Activated CD4-positive, alpha-beta T cell treated with anti-CD3 and anti-CD28 coated beads for 24 hours (primary cell): ENCODE measurements at regions not wholly inside any gene's neighbourhood (a gene's known extent, or its start where the extent isn't known, plus 50 kb on each side); places are given as distances from the start of the nearest gene placed in this dataset.
"Not testable (repeated sequence)": the region's sequence is repeated elsewhere in the genome, so short reads cannot be mapped to it uniquely, and the experiment has no call there.

ENCODE experiments used
- DNase-seq, 2 donors: peaks; one replicate each; pipeline ENCODE4 v3.0.0-alpha.2; 2020; ENCODE audit warnings: low read depth in 2 of 2

DNA sequence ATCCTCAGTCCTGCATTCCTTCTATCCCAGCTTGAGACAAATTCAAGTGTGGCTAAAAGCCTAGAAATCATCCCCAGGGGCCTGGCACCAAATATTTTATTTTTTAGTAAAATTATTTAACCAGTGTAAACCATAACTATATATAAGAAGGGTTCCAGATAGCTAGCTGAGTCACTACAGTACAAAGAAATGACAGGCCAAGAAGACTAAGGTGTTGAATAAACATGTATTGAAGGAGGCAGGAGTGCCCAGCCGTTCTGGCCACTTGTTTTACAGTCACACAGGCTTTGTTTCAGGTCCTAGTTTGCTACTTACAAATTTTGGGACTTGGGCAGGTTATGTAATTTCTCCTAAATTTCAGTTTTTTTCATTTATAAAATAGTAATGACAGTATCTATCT lies 225.9 kb upstream of the PITX2 start:
- no peak for DNase-seq

DNA sequence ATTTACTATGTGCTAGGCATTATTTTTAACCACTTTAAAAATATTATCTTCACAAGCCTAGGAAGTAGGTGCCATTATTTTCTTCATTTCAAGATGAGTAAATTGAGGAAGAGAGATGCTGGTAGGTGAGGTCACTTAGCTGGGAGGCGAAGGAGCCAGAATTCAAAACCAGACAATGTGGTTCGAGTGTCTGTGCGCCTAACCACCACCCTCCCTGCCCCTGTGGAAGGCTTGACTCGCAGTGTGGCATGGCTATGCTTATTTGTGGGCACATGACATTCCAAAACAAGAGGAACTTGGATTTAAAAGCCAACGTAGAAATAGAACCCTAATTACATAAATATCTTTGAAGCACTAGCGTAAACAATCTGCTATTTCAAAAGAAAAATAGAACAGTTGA lies 226.6 kb upstream of the PITX2 start:
- DNase-seq = no peak

DNA sequence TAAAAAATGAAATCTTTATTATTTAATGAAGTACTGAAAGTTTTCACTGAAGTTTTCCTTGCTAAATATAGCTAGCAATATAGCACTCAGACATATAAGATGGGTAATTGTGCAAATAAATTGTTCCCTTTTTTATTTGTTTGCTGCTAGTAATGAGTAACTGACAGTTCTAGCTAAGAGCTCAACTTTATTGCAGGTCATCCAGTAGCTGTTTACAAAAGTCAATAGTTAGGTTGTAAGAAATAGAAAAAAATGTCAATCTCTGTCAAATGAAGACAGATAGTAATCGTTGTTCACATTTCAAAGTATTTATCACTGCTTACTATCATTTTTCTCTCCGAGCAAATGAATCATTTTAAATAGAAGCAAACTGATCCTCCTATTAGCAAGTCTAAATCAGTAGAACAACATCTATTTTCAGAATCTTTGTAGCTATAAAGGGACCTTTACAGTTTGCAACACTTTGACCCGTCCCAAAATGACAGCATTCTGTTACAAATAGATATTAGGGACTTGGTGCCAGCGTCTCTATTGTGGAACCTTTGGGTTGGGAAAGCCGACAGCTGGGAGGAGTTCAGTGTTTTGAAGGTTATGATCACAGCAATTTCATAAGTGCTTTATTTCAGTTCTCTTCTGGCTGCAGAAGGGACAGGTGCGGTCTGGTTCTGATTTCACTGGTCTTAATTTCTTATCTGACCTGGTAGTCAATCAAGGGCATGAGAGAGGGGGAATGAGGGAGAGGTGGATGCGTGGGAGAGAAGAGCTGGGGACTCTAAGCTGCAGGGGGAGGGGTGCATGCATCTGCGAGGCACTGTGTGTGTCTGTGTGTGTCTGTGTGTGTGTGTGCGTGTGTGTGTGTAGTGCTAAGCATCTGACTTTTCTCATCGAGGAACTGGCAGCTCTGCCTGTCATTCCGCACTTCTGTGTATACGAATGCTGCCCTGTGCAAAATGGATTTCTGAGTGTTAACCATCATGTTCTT lies 227.9 kb upstream of the PITX2 start:
- DNase-seq = no peak

DNA sequence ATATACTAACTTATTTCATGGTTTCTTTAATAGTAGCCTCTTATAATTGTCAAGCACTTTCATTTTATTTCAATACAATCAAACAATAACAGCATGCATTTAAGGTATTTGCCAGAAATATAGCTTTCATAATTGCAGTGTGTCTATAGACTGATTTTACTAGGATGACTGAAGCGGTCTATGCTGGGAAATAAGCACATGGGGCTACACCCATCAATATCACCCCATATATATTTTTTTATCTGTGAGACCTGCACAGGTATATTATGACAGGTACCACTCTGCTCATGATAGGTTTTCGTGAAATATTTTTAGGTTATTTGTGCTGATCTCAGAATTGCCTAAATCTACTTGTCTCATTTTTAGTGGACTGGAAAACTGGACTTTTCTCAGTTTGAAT lies 229.1 kb upstream of the PITX2 start:
- DNase-seq = no peak

DNA sequence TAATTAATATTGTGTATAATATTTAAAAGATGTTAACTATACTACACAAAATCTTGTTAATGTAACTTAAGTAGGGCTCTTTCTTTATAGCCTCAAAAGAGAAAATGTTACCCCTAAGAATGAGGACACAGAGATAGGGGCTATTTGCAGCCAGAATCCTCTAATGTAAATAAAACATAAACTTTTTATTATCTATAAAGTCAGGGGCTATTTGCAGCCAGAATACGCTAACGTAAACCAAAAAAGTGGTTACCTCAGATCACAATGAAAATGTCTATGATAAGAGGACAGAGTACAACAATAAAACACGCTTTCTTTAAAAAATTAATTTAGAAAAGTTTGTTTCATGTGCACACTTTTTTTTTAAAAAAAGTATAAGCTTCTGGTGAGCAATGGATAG lies 229.9 kb upstream of the PITX2 start:
- no peak for DNase-seq

DNA sequence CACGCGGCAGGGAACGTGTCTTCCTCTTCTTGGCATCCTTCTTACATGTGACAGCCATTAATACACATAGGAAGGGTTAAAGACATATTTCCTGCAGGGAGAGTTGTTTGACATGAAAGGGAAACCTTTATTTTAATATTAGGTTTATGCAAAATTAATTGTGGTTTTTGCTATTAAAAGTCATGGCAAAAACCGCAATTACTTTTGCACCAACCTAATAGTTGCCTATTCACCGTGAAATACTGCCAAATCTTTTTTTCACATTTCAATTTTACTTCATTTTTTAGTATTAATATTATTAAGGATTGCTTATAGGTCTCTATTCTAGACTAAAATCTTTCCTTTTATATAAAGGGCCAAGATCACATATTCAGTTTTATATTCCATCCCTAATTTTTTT lies 230.4 kb upstream of the PITX2 start:
- DNase-seq = no peak

DNA sequence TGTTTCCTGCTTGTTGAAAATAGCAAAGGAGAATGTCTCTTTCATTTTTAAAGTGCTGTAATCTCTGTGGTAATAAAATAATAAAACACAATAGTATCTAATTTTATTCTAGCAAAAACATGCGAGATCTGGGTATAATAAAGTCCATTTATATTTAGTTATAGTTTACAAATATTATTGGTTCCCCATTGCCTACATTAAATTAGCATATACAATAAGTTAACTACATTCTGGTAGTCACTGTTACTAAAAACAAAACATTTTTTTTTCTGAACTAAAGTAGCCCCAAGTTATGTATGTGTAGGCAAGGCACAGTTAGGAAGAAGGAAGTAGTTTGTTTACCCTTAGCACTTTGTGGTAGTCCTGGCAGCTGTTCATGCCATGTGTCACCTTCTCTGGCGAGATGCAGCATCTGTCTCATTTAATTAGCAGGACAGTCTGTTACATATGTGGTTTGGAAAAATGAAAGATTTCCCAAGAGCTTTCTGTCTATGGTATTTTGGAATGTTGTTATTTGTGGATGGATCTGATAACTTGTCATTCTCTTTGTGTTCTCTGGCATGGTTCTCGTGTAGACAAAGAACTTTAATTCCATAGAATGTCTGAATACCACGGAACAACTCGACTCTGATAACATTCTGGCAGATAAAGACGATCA lies 231.3 kb upstream of the PITX2 start:
- DNase-seq = no peak

DNA sequence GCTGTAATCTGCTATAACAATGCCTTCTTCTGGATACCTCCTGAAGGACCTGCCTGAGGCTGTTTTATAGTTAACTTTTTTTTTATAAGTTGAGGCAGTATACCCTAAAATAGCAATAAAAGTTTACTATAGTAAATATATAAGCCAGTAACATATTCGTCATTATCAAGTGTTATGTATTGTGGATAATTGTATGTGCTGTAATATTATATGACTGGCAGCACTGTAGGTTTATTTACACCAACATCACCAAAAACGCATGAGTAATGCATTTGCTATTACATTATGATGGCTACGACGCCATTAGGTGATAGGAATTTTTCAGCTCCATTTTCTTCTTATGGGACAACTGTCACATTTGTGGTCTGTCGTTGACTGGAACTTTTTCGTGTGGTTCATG lies 237.2 kb upstream of the PITX2 start:
- no peak for DNase-seq

DNA sequence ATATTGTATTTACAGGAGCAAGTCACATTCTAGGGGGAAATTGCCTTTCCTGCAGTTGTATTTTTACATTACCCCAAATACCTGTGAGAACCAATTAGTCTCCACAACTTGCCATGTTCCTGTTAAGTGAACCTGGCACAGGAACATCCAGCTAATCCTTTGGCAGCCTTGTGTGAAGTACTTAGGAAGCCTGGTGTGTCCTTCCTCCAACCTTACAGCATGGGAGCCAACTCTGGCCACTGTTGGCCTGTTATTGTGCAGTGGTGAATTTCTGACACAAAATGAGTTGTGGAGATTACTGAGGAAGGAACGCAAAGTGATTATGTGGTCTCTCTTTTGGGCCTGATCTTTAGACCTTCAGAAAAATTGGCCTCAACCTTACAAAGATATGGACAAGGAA lies 238.0 kb upstream of the PITX2 start:
- DNase-seq = no peak

DNA sequence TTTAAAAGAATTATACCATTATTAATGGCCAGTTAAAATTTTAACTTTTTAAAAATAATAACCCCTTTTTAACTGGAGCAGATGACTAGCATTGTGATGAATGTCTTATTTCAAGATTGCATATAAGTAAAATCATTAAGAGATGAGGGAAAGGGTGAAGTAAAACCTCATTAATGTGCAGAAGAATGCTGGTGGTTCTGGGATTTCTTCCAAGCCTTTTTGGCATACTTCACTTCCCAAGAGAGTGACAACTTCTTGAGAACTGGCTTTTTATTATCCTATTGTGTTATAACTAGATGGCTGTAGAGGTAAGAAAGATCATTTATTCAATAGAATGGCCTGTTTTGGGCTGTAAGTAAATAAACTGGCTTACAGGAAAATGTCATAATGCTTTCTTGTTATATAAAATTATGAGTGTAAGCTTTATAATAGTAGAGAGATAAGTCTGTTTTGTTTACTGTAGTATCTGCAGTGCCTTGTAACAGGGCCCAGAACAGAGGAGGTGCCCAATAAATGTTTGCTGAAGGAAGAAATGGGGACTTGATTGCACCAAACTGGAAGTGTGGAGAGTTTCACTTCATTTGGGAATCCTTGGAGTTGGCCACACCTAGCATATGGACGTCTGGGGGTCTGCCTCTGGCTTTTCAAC lies 242.9 kb upstream of the PITX2 start:
- no peak for DNase-seq

DNA sequence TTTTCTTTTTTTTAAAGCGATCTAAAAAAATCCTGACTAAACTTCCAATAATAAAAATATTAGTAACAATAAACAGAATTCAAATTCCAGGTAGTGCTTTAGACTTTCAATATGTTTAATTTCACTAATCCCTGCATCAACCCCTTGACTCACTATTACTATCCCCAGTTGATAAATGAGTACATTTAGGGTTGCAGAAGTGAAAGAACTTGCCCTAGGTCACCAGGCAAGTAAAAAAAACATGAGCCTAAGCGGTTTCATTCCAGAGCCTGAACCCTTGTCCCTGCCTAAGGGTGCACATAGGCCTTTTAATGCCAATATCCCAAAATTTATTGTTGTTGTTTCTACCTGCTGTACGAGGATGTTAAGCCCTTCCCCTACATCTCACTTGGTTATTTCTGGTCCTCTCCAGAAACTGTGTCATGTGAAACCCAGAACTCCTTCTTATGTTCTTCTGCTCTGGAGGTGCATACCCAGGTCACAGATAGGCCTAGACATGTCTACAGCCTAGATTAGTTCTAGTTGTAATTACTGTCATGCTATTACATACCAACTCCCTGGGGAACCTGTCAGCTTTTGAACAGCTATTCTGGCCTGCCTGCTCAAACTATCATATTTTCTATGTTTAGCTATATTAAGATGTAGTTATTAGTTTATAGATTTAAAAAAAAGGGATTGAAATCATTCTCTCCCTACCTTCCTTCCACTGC lies 244.5 kb upstream of the PITX2 start:
- DNase-seq = no peak

DNA sequence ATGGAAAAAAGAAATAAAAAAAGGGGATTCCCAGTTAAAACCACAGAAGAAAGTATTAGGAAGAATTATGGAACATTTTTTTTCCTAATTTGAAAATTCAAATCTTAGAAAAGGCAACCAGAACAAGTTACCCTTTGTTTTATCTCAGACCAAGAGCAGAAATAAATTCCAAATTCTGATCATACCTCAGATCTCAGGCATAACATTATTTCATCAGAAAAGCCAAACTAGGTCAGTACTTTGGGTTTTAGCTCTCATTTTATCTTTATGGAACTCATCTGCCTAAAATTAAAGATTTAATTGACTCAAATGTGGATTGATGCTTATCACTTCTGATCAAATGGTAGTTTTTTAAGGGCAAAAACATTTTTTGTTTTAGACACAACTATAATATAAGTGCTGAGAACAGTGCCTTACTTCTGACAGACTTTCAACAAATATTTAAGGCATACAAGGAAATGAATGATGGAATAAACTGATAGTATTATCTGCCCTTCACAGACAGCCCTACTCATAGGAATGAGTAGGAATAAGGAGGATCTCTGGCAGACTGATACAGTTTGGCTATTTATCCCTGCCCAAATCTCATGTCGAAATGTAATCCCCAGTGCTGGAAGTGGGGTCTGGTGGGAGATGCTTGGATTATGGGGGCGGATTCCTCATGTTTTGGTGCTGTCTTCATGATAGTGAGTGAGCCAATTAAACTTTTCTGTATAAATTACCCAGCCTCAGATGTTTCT lies 245.3 kb upstream of the PITX2 start:
- DNase-seq = no peak

DNA sequence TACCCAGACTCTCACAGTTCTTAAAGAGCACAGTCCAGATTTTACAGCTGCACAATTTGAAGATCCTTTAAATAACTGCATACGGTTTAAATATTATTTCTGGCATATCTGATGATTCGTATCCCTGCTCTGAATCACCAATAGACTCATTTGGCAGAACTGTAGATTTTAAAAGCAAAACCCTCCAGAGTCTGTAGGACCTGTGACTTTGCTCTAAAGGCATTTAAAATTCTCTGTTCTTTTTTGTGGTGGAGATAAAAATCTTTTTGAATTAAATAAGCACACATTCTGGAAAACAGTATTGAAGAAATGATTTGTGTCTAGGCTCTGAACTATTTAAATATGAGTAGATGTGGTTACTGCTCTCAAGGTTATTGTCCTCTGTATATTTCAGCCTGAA lies 246.2 kb upstream of the PITX2 start:
- no peak for DNase-seq

DNA sequence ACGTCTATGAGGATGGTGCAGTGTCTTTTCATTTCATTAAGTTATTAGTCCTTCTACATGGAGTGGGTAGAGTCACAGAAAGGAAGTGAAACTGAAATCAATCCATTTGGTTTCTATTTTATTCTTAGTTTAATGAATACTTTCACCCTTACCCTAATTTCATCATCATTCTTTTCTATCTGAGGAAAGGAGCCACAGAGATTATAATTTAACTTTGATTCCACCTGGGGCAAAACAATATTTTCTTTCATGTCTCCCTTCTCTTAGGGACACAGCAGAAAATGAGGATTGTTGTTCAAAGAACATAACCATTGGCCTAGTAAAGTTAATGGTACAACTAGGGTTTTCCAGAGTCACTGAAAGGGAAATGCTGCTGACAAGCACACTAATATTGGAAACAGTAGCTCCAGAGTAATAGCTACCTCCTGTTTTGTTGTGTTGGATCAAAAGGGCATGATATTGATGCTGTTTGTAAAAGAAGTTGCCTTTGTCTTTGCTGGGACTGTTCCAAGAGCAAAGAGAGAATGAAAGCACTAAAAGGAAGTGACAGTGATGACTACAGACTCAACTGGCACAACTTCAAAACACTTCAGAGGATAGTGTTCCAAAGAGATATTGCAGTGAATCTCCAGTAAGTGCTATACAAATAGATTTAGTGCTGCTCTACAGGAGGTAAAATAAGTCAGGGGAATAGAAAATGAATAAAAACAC lies 247.1 kb upstream of the PITX2 start:
- DNase-seq = no peak

DNA sequence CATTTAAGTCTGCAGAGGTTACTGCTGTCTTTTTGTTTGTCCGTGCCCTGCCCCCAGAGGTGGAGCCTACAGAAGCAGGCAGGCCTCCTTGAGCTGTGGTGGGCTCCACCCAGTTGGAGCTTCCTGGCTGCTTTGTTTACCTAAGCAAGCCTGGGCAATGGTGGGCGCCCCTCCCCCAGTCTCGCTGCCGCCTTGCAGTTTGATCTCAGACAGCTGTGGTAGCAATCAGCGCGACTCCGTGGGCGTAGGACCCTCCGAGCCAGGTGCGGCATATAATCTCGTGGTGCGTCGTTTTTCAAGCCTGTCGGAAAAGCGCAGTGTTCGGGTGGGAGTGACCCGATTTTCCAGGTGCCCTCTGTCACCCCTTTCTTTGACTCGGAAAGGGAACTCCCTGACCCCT lies 253.3 kb upstream of the PITX2 start:
- DNase-seq = not testable (repeated sequence)

DNA sequence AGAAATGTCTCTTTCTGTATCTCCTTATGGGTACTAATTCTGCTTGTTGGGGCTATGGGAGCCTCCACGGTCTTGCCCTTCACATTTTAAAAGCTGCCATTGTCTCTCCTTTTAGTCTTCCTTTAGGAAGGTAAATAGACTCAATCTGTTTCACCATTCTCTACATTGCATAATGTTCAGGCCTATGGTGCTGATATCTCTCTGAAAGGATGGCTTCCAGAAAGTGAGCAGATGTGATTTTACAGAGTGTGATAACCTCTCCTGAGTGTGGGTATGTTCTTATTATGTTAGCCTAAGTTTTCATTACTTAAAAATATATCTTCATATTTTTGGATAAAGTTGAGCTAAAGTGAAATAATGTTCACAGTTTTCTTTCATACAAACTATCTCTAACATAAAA lies 254.0 kb upstream of the PITX2 start:
- no peak for DNase-seq

DNA sequence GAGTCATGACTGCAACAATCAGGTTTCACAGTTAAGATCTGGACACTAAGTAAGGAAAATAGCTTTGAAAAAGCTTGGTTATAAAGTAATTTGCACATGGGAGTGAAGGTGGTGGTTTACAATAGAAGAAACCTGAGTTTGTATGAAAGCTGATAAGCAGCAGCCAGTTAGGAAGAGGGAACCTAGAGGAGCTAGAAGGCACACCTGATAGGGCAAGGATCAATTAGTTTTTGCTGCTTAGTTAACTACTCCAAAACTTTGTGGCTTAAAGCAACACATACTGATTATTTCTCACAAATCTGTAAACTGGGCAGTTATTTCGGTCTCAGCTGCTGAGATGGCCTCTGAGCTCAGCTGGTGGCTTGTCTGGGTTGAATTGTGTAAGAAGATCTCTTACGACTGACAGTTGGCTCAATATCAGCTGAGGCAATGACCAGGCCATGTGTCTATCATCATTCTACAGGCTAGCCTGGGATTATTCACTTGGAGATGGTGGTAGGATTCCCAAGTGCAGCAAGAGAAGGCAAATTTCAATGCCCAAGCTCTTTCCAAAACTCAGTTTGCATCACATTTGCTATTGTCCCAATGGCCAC lies 255.0 kb upstream of the PITX2 start:
- DNase-seq = no peak

DNA sequence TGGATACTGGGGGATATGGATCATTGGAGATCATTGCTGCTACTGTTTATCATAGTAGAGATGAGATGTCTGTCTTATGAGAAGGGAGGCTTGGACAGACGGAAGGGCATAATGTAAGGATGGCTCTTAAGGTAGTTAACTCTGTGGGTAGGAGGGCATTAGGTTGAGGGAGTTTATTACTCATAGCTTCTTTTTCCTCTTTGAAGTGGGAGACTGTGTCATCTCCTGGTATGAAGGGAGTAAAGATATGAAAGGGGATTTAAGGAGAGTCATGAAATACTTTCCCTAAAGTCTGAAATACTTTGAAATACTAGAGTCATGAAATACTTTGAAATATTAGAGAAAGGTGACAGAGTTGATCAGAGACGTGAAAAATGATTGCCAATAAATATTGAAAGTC lies 255.5 kb upstream of the PITX2 start:
- no peak for DNase-seq

DNA sequence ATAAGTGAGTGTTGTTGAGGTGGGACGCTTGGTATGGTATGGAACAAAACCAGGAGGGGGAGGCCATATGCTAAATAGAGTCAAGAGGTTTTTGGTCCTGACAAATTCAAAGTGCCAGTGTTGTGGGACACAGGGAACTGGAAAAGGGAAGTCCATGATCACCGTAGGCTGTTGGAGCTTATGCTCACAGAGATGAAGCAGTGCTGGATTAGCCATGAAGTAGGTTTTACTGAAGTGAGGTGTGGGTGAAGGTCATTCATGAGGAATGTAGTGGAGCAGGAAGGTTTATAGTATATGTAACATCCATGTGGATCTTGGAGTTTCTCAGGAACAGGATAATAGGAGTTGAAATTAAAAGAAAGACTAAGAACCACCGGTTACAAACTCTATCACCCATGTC lies 256.1 kb upstream of the PITX2 start:
- DNase-seq = no peak

DNA sequence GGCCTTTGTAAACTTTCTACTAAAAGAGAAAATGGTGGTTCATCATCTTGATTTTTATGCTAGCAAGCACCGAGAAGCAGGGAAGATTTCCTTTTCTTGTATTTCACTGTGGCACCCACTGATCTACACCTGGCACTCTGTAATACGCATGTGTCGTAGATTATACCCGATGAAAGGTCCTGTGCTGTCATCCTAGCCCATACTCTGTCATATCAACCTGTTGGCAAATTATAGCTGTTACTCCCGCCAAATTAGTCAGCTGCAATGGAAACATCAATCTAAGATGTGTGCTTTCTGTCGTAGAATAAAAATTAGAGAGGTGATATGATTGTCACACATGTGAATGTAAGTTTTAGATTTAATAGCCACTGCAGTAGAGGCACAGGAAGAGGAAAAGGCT lies 263.4 kb upstream of the PITX2 start:
- DNase-seq = no peak
